Trophoblast cell (in vitro differentiated cells and primary cell): ENCODE measurements at regions not wholly inside any gene's neighbourhood (a gene's known extent, or its start where the extent isn't known, plus 50 kb on each side); places are given as distances from the start of the nearest gene placed in this dataset.

Experiments
- DNase-seq, 2 donors: peaks; one replicate each; pipeline ENCODE4 v3.0.0-alpha.2; 2016
- H2AFZ ChIP-seq: 2 replicates; pipeline ENCODE4 v1.6.1; 2013; ENCODE audit warnings: low read length, moderate library complexity, mild to moderate bottlenecking; ENCODE audit not compliant: insufficient read depth, poor library complexity
- H2AK5ac ChIP-seq: 2 replicates; pipeline ENCODE4 v1.6.1; 2013; ENCODE audit warnings: mild to moderate bottlenecking, low read length
- H2BK120ac ChIP-seq: 2 replicates; pipeline ENCODE4 v1.6.1; 2013; ENCODE audit warnings: low read length, mild to moderate bottlenecking, moderate library complexity; ENCODE audit not compliant: insufficient read depth, poor library complexity
- H2BK12ac ChIP-seq: 2 replicates; pipeline ENCODE4 v1.6.1; 2013; ENCODE audit warnings: mild to moderate bottlenecking, low read length, moderate library complexity
- H2BK5ac ChIP-seq: 2 replicates; pipeline ENCODE4 v1.6.1; 2013; ENCODE audit warnings: low read length, low read depth, moderate library complexity, mild to moderate bottlenecking; ENCODE audit not compliant: poor library complexity
- H3K14ac ChIP-seq: 2 replicates; pipeline ENCODE4 v1.6.1; 2013; ENCODE audit warnings: mild to moderate bottlenecking, low read length
- H3K18ac ChIP-seq: 2 replicates; pipeline ENCODE4 v1.6.1; 2013; ENCODE audit warnings: mild to moderate bottlenecking, low read length
- H3K23ac ChIP-seq: 2 replicates; pipeline ENCODE4 v1.6.1; 2013; ENCODE audit warnings: low read length
- H3K27ac ChIP-seq: 2 replicates; pipeline ENCODE4 v1.5.1; 2013; ENCODE audit warnings: low read depth, mild to moderate bottlenecking, inconsistent platforms, low read length, moderate library complexity
- H3K27me3 ChIP-seq: 2 replicates; pipeline ENCODE4 v1.6.1; 2013; ENCODE audit warnings: inconsistent platforms, mild to moderate bottlenecking, low read length, moderate library complexity; ENCODE audit not compliant: insufficient read depth
- H3K36me3 ChIP-seq, 2 experiments: 1 replicate in 1 of 2; 2 replicates in 1 of 2; pipeline ENCODE4 v1.6.1; 2013; ENCODE audit warnings: low read length in 2 of 2, mild to moderate bottlenecking in 2 of 2, moderate library complexity in 1 of 2; ENCODE audit not compliant: insufficient read depth in 2 of 2, control insufficient read depth in 1 of 2
- H3K4ac ChIP-seq: 2 replicates; pipeline ENCODE4 v1.6.1; 2013; ENCODE audit warnings: low read depth, mild to moderate bottlenecking, low read length, moderate library complexity
- H3K4me1 ChIP-seq, 2 experiments: 1 replicate in 1 of 2; 2 replicates in 1 of 2; pipeline ENCODE4 v1.6.1; 2013; ENCODE audit warnings: low read length in 2 of 2, mild to moderate bottlenecking in 2 of 2, moderate library complexity in 1 of 2; ENCODE audit not compliant: insufficient read depth in 2 of 2, control insufficient read depth in 1 of 2
- H3K4me2 ChIP-seq: 2 replicates; pipeline ENCODE4 v1.6.1; 2013; ENCODE audit warnings: inconsistent platforms, mild to moderate bottlenecking, low read length, moderate library complexity
- H3K4me3 ChIP-seq: 2 replicates; pipeline ENCODE4 v1.5.1; 2013; ENCODE audit warnings: mild to moderate bottlenecking, low read depth, low read length, inconsistent platforms
- H3K79me1 ChIP-seq: one replicate; pipeline ENCODE4 v1.6.1; 2013; ENCODE audit warnings: low read length
- H3K79me2 ChIP-seq: 2 replicates; pipeline ENCODE4 v1.6.1; 2013; ENCODE audit warnings: low read length, mild to moderate bottlenecking; ENCODE audit not compliant: control insufficient read depth, insufficient read depth, poor library complexity
- H3K9ac ChIP-seq: 2 replicates; pipeline ENCODE4 v1.6.1; 2013; ENCODE audit warnings: mild to moderate bottlenecking, low read length
- H3K9me3 ChIP-seq: 2 replicates; pipeline ENCODE4 v1.6.1; 2013; ENCODE audit warnings: low read depth, mild to moderate bottlenecking, control low read depth, inconsistent platforms, low read length; ENCODE audit not compliant: insufficient read depth
- H4K12ac ChIP-seq: 2 replicates; pipeline ENCODE4 v1.6.1; 2013; ENCODE audit warnings: low read depth, mild to moderate bottlenecking, low read length, moderate library complexity
- H4K8ac ChIP-seq: 2 replicates; pipeline ENCODE4 v1.6.1; 2013; ENCODE audit warnings: low read depth, mild to moderate bottlenecking, low read length, moderate library complexity
- H4K91ac ChIP-seq: one replicate; pipeline ENCODE4 v1.6.1; 2013; ENCODE audit warnings: low read depth, mild to moderate bottlenecking, low read length, moderate library complexity
- WGBS: extraction: QIAGEN DNeasy Blood & Tissue Kit; methylation state at CpG from one replicate; pipeline ENCODE4 v1.1.7; 2013; ENCODE audit warnings: missing lambda C conversion rate; ENCODE audit not compliant: insufficient read length, insufficient coverage; ENCODE audit errors: extremely low coverage; 5-methylcytosine and 5-hydroxymethylcytosine counted together

DNA sequence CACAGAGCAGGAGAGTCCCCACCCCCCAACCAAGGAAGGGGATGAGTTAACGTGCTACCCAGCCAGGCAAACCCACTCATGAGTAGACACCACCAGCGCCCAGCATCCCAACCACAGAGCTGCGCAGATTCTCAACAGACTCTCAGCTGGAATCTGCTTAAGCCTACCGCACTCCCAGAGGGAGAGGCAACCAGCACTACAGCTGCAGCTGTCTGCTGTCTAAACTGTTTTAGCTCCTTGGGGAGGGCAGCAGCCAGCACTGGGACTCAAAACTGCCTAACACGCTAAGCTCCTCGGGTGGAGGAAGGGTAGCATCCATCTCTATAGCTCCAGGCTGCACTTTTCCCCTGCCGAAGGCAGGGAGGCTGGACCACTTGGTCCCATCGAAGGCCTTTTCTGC is 539.8 kb downstream of the EPHA7 start:
- H3K79me1 ChIP-seq = no peaks in the 10 kb centered on the region
- no peak overlapping the region for H2AK5ac ChIP-seq
- H4K12ac ChIP-seq = no peak overlapping the region
- no peak overlapping the region for H2AFZ ChIP-seq
- H3K4me1 ChIP-seq = no peaks in the 10 kb centered on the region
- H2BK12ac ChIP-seq = no peak overlapping the region
- H4K8ac ChIP-seq = no peak overlapping the region
- no peak for DNase-seq
- H3K4me3 ChIP-seq = no peak overlapping the region
- no peaks in the 10 kb centered on the region for H3K36me3 ChIP-seq
- H3K9ac ChIP-seq = no peak overlapping the region
- H3K18ac ChIP-seq = no peak overlapping the region
- H2BK120ac ChIP-seq = no peak overlapping the region
- H3K79me2 ChIP-seq = no peaks in the 10 kb centered on the region
- H3K9me3 ChIP-seq = no peaks in the 10 kb centered on the region
- H3K27ac ChIP-seq = no peak overlapping the region
- H3K4ac ChIP-seq = no peak overlapping the region
- no peaks in the 10 kb centered on the region for H3K27me3 ChIP-seq
- no CpG with 5 or more reads among the region's 8 CpGs for WGBS
- no peak overlapping the region for H3K4me2 ChIP-seq
- H3K14ac ChIP-seq = no peak overlapping the region
- no peak overlapping the region for H3K23ac ChIP-seq
- no peak overlapping the region for H4K91ac ChIP-seq
- no peak overlapping the region for H2BK5ac ChIP-seq

DNA sequence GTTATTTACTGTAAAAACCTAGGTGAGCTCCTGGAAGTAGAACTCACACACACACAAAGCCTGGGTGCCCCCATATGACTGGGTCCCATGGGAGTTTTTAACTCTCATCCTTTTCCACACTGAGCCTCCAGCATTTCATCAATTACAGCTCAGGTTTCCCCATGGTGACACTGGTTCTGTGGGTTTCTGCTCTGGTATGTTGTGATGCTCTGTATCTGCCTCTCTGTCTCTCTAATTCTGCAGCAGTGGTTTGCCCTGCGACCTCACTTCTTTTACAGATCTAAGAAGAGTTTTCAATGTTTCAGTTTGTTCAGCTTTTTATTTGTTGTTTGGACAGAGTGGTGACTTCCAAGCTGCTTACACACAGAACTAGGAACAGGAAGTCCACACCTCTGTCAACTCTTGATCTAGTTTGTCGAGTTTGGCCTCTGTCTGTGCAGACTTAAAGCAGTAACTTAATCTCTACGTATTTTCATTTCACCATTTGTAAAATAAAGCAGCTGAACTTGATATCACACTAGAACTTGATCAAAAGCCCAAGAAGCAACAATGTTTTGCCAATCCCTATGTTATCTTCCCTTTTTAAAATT is 554.3 kb downstream of the EPHA7 start:
- H4K8ac ChIP-seq = no peak overlapping the region

DNA sequence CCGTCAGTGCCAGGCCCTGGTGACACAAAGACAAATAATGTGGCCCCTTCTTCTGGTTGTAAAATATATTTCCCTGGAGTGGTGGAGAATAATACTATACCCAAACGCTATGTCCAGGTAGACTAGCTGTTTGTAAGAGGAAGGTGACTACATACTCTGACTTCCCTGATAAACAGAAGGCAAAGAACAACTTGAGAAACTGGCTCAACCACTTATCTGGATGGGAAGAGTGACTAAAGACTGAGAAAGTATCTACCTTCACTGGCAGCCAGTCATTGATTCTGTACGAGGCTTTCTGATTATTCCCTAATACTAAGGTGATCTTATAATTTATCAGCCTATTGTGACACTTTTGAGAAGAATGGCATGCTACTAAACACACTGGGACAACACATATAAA is 569.7 kb downstream of the EPHA7 start:
- no peak overlapping the region for H3K18ac ChIP-seq
- H3K9ac ChIP-seq = no peak overlapping the region
- H3K14ac ChIP-seq = no peak overlapping the region
- H3K9me3 ChIP-seq = no peaks in the 10 kb centered on the region
- WGBS = no CpG with 5 or more reads among the region's 3 CpGs
- no peak overlapping the region for H3K4me2 ChIP-seq
- no peak overlapping the region for H2BK12ac ChIP-seq
- no peak overlapping the region for H3K4me3 ChIP-seq
- peak in 1 of 2 donors; percentile 40 for DNase-seq
- H2BK120ac ChIP-seq = no peak overlapping the region
- H4K12ac ChIP-seq = no peak overlapping the region
- no peak overlapping the region for H2BK5ac ChIP-seq
- no peak overlapping the region for H3K27ac ChIP-seq
- H2AFZ ChIP-seq = no peak overlapping the region
- H4K8ac ChIP-seq = no peak overlapping the region
- H3K79me2 ChIP-seq = no peaks in the 10 kb centered on the region
- H4K91ac ChIP-seq = no peak overlapping the region
- no peak overlapping the region for H3K4ac ChIP-seq
- H2AK5ac ChIP-seq = no peak overlapping the region
- peaks cover 0 to 6% of the 10 kb centered on the region in 2 experiments for H3K4me1 ChIP-seq
- no peaks in the 10 kb centered on the region for H3K27me3 ChIP-seq
- H3K36me3 ChIP-seq = no peaks in the 10 kb centered on the region
- H3K79me1 ChIP-seq = no peaks in the 10 kb centered on the region
- H3K23ac ChIP-seq = no peak overlapping the region

More for the DNA sequence above, 554.3 kb downstream of the EPHA7 start:
- no peak overlapping the region for H3K23ac ChIP-seq
- no peak overlapping the region for H3K18ac ChIP-seq
- DNase-seq = no peak
- H3K27ac ChIP-seq = no peak overlapping the region
- H2BK5ac ChIP-seq = no peak overlapping the region
- H3K14ac ChIP-seq = no peak overlapping the region
- no peak overlapping the region for H3K4me3 ChIP-seq
- H3K79me2 ChIP-seq = no peaks in the 10 kb centered on the region
- WGBS = no CpG with 5 or more reads among the region's 3 CpGs
- H3K36me3 ChIP-seq = no peaks in the 10 kb centered on the region
- peaks cover 2% of the 10 kb centered on the region for H3K9me3 ChIP-seq
- no peak overlapping the region for H3K4me2 ChIP-seq
- no peak overlapping the region for H2AK5ac ChIP-seq
- no peaks in the 10 kb centered on the region for H3K27me3 ChIP-seq
- no peaks in the 10 kb centered on the region for H3K79me1 ChIP-seq
- no peak overlapping the region for H2BK120ac ChIP-seq
- H4K91ac ChIP-seq = no peak overlapping the region
- H2AFZ ChIP-seq = no peak overlapping the region
- H4K12ac ChIP-seq = no peak overlapping the region
- H3K4ac ChIP-seq = no peak overlapping the region
- no peak overlapping the region for H3K9ac ChIP-seq
- H3K4me1 ChIP-seq = no peaks in the 10 kb centered on the region
- no peak overlapping the region for H2BK12ac ChIP-seq

DNA sequence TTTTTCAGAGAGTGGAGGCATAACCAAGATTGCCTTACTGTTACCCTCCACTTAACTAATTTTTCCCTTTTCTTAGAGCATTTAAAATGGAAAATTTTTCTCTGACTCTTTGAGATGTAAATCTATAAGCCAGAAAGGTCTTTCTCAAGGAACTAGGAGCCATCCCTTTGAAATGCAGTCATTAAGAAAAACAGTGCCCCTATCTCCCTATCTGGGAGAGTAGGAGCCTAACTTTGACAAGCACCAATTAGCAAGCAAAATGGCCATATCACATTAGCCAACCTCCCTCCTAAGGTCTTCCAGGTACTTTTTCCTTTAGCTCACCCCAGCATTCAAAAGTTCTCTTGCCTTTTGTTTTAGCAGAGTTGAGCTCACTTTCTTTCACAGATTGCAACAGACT is 570.5 kb downstream of the EPHA7 start:
- Histone ChIP-seq H4K91ac (no peak overlapping the region), H2BK5ac (no peak overlapping the region), H3K9ac (no peak overlapping the region), H3K27ac (no peak overlapping the region), H4K8ac (no peak overlapping the region), H3K27me3 (no peaks in the 10 kb centered on the region), H3K79me2 (no peaks in the 10 kb centered on the region), H3K4me2 (no peak overlapping the region), H2BK12ac (no peak overlapping the region), H3K4me1 (peaks cover 0 to 6% of the 10 kb centered on the region in 2 experiments), H2BK120ac (no peak overlapping the region), H4K12ac (no peak overlapping the region), H3K79me1 (no peaks in the 10 kb centered on the region), H3K14ac (no peak overlapping the region), H3K18ac (no peak overlapping the region), H2AK5ac (no peak overlapping the region), H3K4me3 (no peak overlapping the region), H3K9me3 (no peaks in the 10 kb centered on the region), H3K4ac (no peak overlapping the region), H2AFZ (no peak overlapping the region), H3K36me3 (no peaks in the 10 kb centered on the region), H3K23ac (no peak overlapping the region)
- DNase-seq = no peak
